ENCODE measurements at regions not wholly inside any gene's neighbourhood (a gene's known extent, or its start where the extent isn't known, plus 50 kb on each side); places are given as distances from the start of the nearest gene placed in this dataset.

DNA sequence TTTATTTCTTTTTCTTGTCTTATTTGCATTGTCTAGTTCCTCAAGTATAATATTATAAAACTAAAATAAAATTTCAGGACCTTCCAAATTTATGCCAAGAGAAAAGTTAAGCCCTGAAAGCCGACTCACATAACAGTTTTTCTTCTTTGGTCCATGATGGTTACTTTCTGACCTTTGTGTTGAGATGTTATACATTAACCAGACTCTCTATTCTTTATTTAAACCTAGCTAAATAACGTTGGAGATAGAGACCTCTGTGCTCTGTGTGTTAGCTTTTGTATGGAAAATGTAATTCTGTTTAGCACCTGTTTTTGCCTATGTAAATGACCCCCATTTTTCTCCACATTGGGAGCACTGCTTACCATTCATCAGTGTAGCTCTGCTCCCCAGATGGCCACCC, 352.4 kb downstream of the CD109 start:
- Mint-ChIP-seq H3K36me3 (ENCODE audit: low read depth) (no peaks in the 10 kb centered on the region), H3K27ac (no peak overlapping the region), H3K4me3 (no peak overlapping the region), H3K27me3 (ENCODE audit: insufficient read depth, low read depth, poor library complexity) (no peaks in the 10 kb centered on the region), H3K9me3 (no peaks in the 10 kb centered on the region), H3K4me1 (no peaks in the 10 kb centered on the region)
- Histone ChIP-seq H3K4me2 (no peak overlapping the region), H3K36me3 (ENCODE audit: insufficient read depth) (no peaks in the 10 kb centered on the region), H3K4me1 (ENCODE audit: insufficient read depth) (no peaks in the 10 kb centered on the region), H3K9me2 (ENCODE audit: insufficient read depth) (no peaks in the 10 kb centered on the region), H3K79me2 (replicated peaks; ENCODE audit: insufficient read depth) (no peaks in the 10 kb centered on the region), H3K27ac (ENCODE audit: low read depth) (no peak overlapping the region), H3F3A (replicated peaks; ENCODE audit: low read depth) (no peaks in the 10 kb centered on the region), H2AFZ (no peak overlapping the region), H3K4me3 (no peak overlapping the region), H4K20me1 (replicated peaks; ENCODE audit: insufficient read depth) (no peaks in the 10 kb centered on the region), H3K27me3 (ENCODE audit: insufficient read depth) (no peaks in the 10 kb centered on the region)
- no peak for TF ChIP-seq ZNF331 (CRISPR knock-in tag; IDR thresholded peaks at IDR 0.05; ENCODE audit: low read depth)
- TF ChIP-seq JUNB (IDR thresholded peaks at IDR 0.05; ENCODE audit: unreplicated experiment), result no peak
- TF ChIP-seq EZH2phosphoT487 (IDR thresholded peaks at IDR 0.05; ENCODE audit: unreplicated experiment), result no peak
- TF ChIP-seq, protein P1, sequence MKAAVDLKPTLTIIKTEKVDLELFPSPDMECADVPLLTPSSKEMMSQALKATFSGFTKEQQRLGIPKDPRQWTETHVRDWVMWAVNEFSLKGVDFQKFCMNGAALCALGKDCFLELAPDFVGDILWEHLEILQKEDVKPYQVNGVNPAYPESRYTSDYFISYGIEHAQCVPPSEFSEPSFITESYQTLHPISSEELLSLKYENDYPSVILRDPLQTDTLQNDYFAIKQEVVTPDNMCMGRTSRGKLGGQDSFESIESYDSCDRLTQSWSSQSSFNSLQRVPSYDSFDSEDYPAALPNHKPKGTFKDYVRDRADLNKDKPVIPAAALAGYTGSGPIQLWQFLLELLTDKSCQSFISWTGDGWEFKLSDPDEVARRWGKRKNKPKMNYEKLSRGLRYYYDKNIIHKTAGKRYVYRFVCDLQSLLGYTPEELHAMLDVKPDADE (IDR thresholded peaks at IDR 0.05), result no peak
- no peak for TF ChIP-seq CREB1 (CRISPR knock-in tag; IDR thresholded peaks at IDR 0.05; ENCODE audit: low read depth)
- TF ChIP-seq EZH2 (IDR thresholded peaks at IDR 0.05; ENCODE audit: low read depth, unreplicated experiment), result no peak
- no peak for TF ChIP-seq NANOG (IDR thresholded peaks at IDR 0.05; ENCODE audit: borderline replicate concordance)
- no peak for TF ChIP-seq POLR2AphosphoS5 (IDR thresholded peaks at IDR 0.05; ENCODE audit: low read depth)
- no peak for TF ChIP-seq ZNF114 (CRISPR knock-in tag; IDR thresholded peaks at IDR 0.05)
- TF ChIP-seq, protein P2, sequence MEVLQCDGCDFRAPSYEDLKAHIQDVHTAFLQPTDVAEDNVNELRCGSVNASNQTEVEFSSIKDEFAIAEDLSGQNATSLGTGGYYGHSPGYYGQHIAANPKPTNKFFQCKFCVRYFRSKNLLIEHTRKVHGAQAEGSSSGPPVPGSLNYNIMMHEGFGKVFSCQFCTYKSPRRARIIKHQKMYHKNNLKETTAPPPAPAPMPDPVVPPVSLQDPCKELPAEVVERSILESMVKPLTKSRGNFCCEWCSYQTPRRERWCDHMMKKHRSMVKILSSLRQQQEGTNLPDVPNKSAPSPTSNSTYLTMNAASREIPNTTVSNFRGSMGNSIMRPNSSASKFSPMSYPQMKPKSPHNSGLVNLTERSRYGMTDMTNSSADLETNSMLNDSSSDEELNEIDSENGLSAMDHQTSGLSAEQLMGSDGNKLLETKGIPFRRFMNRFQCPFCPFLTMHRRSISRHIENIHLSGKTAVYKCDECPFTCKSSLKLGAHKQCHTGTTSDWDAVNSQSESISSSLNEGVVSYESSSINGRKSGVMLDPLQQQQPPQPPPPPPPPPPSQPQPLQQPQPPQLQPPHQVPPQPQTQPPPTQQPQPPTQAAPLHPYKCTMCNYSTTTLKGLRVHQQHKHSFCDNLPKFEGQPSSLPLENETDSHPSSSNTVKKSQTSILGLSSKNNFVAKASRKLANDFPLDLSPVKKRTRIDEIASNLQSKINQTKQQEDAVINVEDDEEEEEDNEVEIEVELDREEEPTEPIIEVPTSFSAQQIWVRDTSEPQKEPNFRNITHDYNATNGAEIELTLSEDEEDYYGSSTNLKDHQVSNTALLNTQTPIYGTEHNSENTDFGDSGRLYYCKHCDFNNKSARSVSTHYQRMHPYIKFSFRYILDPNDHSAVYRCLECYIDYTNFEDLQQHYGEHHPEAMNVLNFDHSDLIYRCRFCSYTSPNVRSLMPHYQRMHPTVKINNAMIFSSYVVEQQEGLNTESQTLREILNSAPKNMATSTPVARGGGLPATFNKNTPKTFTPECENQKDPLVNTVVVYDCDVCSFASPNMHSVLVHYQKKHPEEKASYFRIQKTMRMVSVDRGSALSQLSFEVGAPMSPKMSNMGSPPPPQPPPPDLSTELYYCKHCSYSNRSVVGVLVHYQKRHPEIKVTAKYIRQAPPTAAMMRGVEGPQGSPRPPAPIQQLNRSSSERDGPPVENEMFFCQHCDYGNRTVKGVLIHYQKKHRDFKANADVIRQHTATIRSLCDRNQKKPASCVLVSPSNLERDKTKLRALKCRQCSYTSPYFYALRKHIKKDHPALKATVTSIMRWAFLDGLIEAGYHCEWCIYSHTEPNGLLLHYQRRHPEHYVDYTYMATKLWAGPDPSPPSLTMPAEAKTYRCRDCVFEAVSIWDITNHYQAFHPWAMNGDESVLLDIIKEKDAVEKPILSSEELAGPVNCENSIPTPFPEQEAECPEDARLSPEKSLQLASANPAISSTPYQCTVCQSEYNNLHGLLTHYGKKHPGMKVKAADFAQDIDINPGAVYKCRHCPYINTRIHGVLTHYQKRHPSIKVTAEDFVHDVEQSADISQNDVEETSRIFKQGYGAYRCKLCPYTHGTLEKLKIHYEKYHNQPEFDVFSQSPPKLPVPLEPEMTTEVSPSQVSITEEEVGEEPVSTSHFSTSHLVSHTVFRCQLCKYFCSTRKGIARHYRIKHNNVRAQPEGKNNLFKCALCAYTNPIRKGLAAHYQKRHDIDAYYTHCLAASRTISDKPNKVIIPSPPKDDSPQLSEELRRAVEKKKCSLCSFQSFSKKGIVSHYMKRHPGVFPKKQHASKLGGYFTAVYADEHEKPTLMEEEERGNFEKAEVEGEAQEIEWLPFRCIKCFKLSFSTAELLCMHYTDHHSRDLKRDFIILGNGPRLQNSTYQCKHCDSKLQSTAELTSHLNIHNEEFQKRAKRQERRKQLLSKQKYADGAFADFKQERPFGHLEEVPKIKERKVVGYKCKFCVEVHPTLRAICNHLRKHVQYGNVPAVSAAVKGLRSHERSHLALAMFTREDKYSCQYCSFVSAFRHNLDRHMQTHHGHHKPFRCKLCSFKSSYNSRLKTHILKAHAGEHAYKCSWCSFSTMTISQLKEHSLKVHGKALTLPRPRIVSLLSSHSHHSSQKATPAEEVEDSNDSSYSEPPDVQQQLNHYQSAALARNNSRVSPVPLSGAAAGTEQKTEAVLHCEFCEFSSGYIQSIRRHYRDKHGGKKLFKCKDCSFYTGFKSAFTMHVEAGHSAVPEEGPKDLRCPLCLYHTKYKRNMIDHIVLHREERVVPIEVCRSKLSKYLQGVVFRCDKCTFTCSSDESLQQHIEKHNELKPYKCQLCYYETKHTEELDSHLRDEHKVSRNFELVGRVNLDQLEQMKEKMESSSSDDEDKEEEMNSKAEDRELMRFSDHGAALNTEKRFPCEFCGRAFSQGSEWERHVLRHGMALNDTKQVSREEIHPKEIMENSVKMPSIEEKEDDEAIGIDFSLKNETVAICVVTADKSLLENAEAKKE (CRISPR knock-in tag; IDR thresholded peaks at IDR 0.05), result no peak
- TF ChIP-seq, protein P3, sequence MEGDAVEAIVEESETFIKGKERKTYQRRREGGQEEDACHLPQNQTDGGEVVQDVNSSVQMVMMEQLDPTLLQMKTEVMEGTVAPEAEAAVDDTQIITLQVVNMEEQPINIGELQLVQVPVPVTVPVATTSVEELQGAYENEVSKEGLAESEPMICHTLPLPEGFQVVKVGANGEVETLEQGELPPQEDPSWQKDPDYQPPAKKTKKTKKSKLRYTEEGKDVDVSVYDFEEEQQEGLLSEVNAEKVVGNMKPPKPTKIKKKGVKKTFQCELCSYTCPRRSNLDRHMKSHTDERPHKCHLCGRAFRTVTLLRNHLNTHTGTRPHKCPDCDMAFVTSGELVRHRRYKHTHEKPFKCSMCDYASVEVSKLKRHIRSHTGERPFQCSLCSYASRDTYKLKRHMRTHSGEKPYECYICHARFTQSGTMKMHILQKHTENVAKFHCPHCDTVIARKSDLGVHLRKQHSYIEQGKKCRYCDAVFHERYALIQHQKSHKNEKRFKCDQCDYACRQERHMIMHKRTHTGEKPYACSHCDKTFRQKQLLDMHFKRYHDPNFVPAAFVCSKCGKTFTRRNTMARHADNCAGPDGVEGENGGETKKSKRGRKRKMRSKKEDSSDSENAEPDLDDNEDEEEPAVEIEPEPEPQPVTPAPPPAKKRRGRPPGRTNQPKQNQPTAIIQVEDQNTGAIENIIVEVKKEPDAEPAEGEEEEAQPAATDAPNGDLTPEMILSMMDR (conservative IDR thresholded peaks at IDR 0.05; ENCODE audit: low read depth in 2 of 2), result no peak
- ATAC-seq (no peak), DNase-seq (ENCODE audit: low spot score) (no peak)

Measured in GM23338 (cell line).